Endothelial cell of umbilical vein (primary cell): ENCODE measurements at regions not wholly inside any gene's neighbourhood (a gene's known extent, or its start where the extent isn't known, plus 50 kb on each side); places are given as distances from the start of the nearest gene placed in this dataset.

ENCODE experiments used
- BruUV-seq: library from RNA; stranded (reverse); fragments of 400-500 nt; replicated peaks from 2 replicates; lab custom pipeline; 2021; lab: Mats Ljungman, UMichigan
- CTCF ChIA-PET: fragments of 300-600, 350-600 bp; sonication (Branson Sonifier 250); formaldehyde crosslinking; loops from one replicate; lab custom pipeline; 2021; ENCODE audit warnings: antibody characterized with exemption, inconsistent platforms; lab: Charles Lee
- POLR2A ChIA-PET: fragments of 300-600, 350-600 bp; sonication (Branson Sonifier 250); formaldehyde crosslinking; loops from one replicate; lab custom pipeline; 2021; ENCODE audit warnings: antibody characterized with exemption, inconsistent platforms; lab: Charles Lee
- DNase-seq: peaks from one replicate; pipeline ENCODE4 v3.0.0-alpha.2; 2011; ENCODE audit warnings: low read depth, low spot score
- FAIRE-seq: peaks from 2 replicates; lab custom pipeline; 2011; peaks lifted over from hg19 to GRCh38; lab: Jason Lieb, UNC
- H2AFZ ChIP-seq: 2 replicates; pipeline ENCODE4 v1.6.0; 2012; ENCODE audit warnings: low read depth, low read length, control low read depth, inconsistent platforms
- H3K27ac ChIP-seq: 2 replicates; pipeline ENCODE4 v1.5.1; 2011; ENCODE audit warnings: low read depth, mild to moderate bottlenecking, control low read depth, low read length, moderate library complexity; ENCODE audit not compliant: insufficient read depth
- H3K27me3 ChIP-seq, 2 experiments: 2 replicates each; pipeline versions ENCODE4 v1.6.0 to v1.6.1; 2011; ENCODE audit warnings: low read length in 2 of 2, mixed read lengths in 1 of 2; ENCODE audit not compliant: control insufficient read depth in 2 of 2, insufficient read depth in 2 of 2
- H3K36me3 ChIP-seq, 2 experiments: 2 replicates in 1 of 2; 3 replicates in 1 of 2; pipeline ENCODE4 v1.5.1; 2011; ENCODE audit warnings: low read length in 2 of 2, mild to moderate bottlenecking in 1 of 2, moderate library complexity in 1 of 2; ENCODE audit not compliant: control insufficient read depth in 2 of 2, insufficient read depth in 2 of 2; ENCODE audit errors: extremely low read depth in 1 of 2
- H3K4me1 ChIP-seq: 3 replicates; pipeline ENCODE4 v1.5.1; 2011; ENCODE audit warnings: mild to moderate bottlenecking, low read length; ENCODE audit not compliant: control insufficient read depth, insufficient read depth; ENCODE audit errors: extremely low read depth
- H3K4me2 ChIP-seq: 2 replicates; pipeline ENCODE4 v1.6.1; 2011; ENCODE audit warnings: low read length, control low read depth, mixed read lengths; ENCODE audit not compliant: insufficient read depth
- H3K4me3 ChIP-seq, 3 experiments: fragments of 200-600 bp in 1 of 3; sonication (generic), shearing (Covaris generic) in 1 of 3; replicated peaks in 1 of 3; 2 replicates each; pipeline ENCODE4 v1.5.1; 2011 to 2016; ENCODE audit warnings: control low read depth in 3 of 3, low read length in 3 of 3, mild to moderate bottlenecking in 2 of 3, inconsistent platforms in 1 of 3, low read depth in 1 of 3, moderate library complexity in 1 of 3; ENCODE audit not compliant: insufficient read depth in 1 of 3
- H3K79me2 ChIP-seq: 2 replicates; pipeline ENCODE4 v1.6.0; 2012; ENCODE audit warnings: low read length, inconsistent platforms; ENCODE audit not compliant: control insufficient read depth, insufficient read depth
- H3K9ac ChIP-seq: replicated peaks from 2 replicates; pipeline ENCODE3; 2011; ENCODE audit warnings: low read length, control low read depth; ENCODE audit not compliant: insufficient read depth; ENCODE audit errors: extremely low read depth
- H3K9me1 ChIP-seq: replicated peaks from 3 replicates; pipeline ENCODE4 v1.6.0; 2011; ENCODE audit warnings: mild to moderate bottlenecking, low read length; ENCODE audit not compliant: control insufficient read depth, insufficient read depth; ENCODE audit errors: extremely low read depth
- H3K9me3 ChIP-seq: replicated peaks from 2 replicates; pipeline ENCODE4 v1.5.1; 2012; ENCODE audit warnings: low read length, inconsistent platforms; ENCODE audit not compliant: control insufficient read depth, insufficient read depth
- H4K20me1 ChIP-seq: replicated peaks from 2 replicates; pipeline ENCODE3; 2011; ENCODE audit warnings: mild to moderate bottlenecking, low read length; ENCODE audit not compliant: control insufficient read depth, insufficient read depth; ENCODE audit errors: extremely low read depth
- FOS ChIP-seq: IDR thresholded peaks from 2 replicates; pipeline ENCODE4 v1.6.1; 2011; ENCODE audit warnings: mild to moderate bottlenecking, low read length, moderate library complexity, borderline replicate concordance; ENCODE audit not compliant: insufficient read depth
- GATA2 ChIP-seq: IDR thresholded peaks from 2 replicates; pipeline ENCODE4 v1.7.0; 2011; ENCODE audit warnings: low read depth, mild to moderate bottlenecking, moderate library complexity, mixed read lengths, low read length; ENCODE audit not compliant: insufficient read length, insufficient read depth
- JUN ChIP-seq: IDR thresholded peaks from 2 replicates; pipeline ENCODE4 v1.6.1; 2011; ENCODE audit warnings: borderline replicate concordance, low read depth; ENCODE audit not compliant: insufficient read length, insufficient read depth
- MYC ChIP-seq: IDR thresholded peaks from one replicate; pipeline ENCODE4 v1.6.1; 2011; ENCODE audit warnings: mild to moderate bottlenecking, low read depth, low read length
- POLR2A ChIP-seq: IDR thresholded peaks from 2 replicates; pipeline ENCODE4 v1.6.1; 2012; ENCODE audit warnings: low read depth, mild to moderate bottlenecking, control low read depth, low read length
- POLR2AphosphoS5 ChIP-seq: IDR thresholded peaks from 2 replicates; pipeline ENCODE4 v1.6.1; 2012; ENCODE audit warnings: low read depth, mild to moderate bottlenecking, control low read depth, low read length, moderate library complexity; ENCODE audit not compliant: insufficient read depth
- dilution Hi-C: fragments of 300-500 bp; cut with MboI; formaldehyde crosslinking; loops from one replicate; pipeline ENCODE4 v1.15.0; 2019; ENCODE audit warnings: low sequenced_read_pairs; ENCODE audit not compliant: extremely low pct_ligation_motif_present
- intact Hi-C: fragments of 100-400 bp; cut with micrococcal nuclease; formaldehyde crosslinking; loops from one replicate; pipeline ENCODE4 v1.10.0; 2022
- TF ChIP-seq, protein P1 (sequence below): IDR thresholded peaks from 2 replicates; pipeline ENCODE4 v1.6.1; 2011; ENCODE audit not compliant: insufficient read depth, insufficient read length
- TF ChIP-seq, protein P2 (sequence below), 2 donors: IDR thresholded peaks; 1 replicate in 1 of 2; 2 replicates in 1 of 2; pipeline ENCODE4 v1.5.1; 2011; ENCODE audit warnings: low read length in 2 of 2, mild to moderate bottlenecking in 2 of 2, moderate library complexity in 2 of 2, control low read depth in 1 of 2, inconsistent platforms in 1 of 2, low read depth in 1 of 2; ENCODE audit not compliant: insufficient read depth in 1 of 2; ENCODE audit errors: extremely low read depth in 1 of 2

GRCh38 chr4:91751961-91752360 is 551.8 kb upstream of the GRID2 start:
- FAIRE-seq (no peak), DNase-seq (no peak)
- Histone ChIP-seq H3K9me1 (no peaks in the 10 kb centered on the region), H3K4me1 (peaks cover under 1% of the 10 kb centered on the region), H2AFZ (no peak overlapping the region), H4K20me1 (no peaks in the 10 kb centered on the region), H3K4me2 (no peak overlapping the region), H3K4me3 (no peak overlapping the region), H3K9ac (no peak overlapping the region), H3K36me3 (no peaks in the 10 kb centered on the region), H3K27ac (no peak overlapping the region), H3K79me2 (no peaks in the 10 kb centered on the region), H3K9me3 (no peaks in the 10 kb centered on the region), H3K27me3 (no peaks in the 10 kb centered on the region)
- TF ChIP-seq POLR2AphosphoS5 (no peak), JUN (no peak), GATA2 (no peak), FOS (no peak), MYC (no peak), POLR2A (no peak)
- TF ChIP-seq, protein P1, sequence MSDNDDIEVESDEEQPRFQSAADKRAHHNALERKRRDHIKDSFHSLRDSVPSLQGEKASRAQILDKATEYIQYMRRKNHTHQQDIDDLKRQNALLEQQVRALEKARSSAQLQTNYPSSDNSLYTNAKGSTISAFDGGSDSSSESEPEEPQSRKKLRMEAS, result no peak
- TF ChIP-seq, protein P2, sequence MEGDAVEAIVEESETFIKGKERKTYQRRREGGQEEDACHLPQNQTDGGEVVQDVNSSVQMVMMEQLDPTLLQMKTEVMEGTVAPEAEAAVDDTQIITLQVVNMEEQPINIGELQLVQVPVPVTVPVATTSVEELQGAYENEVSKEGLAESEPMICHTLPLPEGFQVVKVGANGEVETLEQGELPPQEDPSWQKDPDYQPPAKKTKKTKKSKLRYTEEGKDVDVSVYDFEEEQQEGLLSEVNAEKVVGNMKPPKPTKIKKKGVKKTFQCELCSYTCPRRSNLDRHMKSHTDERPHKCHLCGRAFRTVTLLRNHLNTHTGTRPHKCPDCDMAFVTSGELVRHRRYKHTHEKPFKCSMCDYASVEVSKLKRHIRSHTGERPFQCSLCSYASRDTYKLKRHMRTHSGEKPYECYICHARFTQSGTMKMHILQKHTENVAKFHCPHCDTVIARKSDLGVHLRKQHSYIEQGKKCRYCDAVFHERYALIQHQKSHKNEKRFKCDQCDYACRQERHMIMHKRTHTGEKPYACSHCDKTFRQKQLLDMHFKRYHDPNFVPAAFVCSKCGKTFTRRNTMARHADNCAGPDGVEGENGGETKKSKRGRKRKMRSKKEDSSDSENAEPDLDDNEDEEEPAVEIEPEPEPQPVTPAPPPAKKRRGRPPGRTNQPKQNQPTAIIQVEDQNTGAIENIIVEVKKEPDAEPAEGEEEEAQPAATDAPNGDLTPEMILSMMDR (IDR thresholded peaks at IDR 0.05; ENCODE audit: extremely low read depth in 1 of 2, insufficient read depth in 1 of 2, low read depth in 1 of 2, low read length in 2 of 2), result no peak
- intact Hi-C loops, result no loop called here
- CTCF ChIA-PET, result interaction anchor here (1.4 to 1.5 kb wide), 2 partner anchors 12 to 19 kb away, joined by 3 to 4 read pairs; no protein-coding TSS in a partner anchor
- no TSS peak for BruUV-seq
- POLR2A ChIA-PET, result no interaction called here
- dilution Hi-C loops, result no loop called here
